Stimulated activated CD4-positive, alpha-beta T cell treated with anti-CD3 and anti-CD28 coated beads, Interleukin-1b, Interleukin-23, amount 100 ng/mL, for 48 hours (primary cell): ENCODE measurements at regions not wholly inside any gene's neighbourhood (a gene's known extent, or its start where the extent isn't known, plus 50 kb on each side); places are given as distances from the start of the nearest gene placed in this dataset.
"Not testable (repeated sequence)": the region's sequence is repeated elsewhere in the genome, so short reads cannot be mapped to it uniquely, and the experiment has no call there.

Source experiments
- DNase-seq: peaks from one replicate; pipeline ENCODE4 v3.0.0-alpha.2; 2020

GRCh38 chr6:9131616-9132015 lies 696.3 kb upstream of the SLC35B3 start:
- DNase-seq: no peak

DNA sequence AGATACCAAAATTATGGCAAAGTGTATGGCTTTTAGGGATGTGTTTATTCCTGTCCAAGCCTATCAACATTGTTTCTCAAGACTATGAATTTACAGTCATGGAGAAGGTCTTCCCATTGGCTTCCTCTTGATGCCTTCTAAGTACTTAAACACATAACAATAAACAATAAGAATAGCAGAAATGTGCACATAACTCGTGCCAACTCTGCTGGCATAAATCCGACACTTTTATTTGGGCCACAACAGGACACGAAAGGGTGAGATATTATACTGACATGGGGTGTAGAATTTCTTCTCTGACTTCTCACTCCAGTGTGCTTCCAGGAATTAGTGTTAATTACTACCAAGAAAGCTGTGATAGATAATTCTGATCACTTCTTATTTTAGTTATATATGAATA lies 695.9 kb upstream of the SLC35B3 start:
- DNase-seq: no peak

- no peak for DNase-seq
These were observed 693.6 kb upstream of the SLC35B3 start for GRCh38 chr6:9128970-9129369.

GRCh38 chr6:9126878-9127560 lies 691.7 kb upstream of the SLC35B3 start:
- DNase-seq: no peak

GRCh38 chr6:9126034-9126433 lies 690.7 kb upstream of the SLC35B3 start:
- not testable (repeated sequence) for DNase-seq

DNA sequence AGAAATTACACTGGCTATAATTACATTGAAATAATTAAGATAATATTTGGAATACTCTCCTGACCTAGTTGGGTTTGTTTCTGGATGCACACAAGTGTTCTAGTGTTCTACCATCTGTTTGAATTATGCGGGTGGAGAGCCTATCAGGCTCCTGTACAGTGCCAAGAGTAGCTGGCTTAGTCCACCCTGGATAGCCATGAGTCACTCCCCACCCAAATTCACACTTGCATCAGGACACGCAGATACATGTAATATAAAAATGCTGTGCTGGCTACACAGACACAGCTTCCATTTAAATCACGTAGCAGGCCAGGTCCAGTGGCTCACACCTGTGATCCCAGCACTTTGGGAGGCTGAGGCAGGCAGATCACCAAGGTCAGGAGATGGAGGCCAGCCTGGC lies 686.2 kb upstream of the SLC35B3 start:
- no peak for DNase-seq

- DNase-seq: no peak
These were observed 680.7 kb upstream of the SLC35B3 start for GRCh38 chr6:9116026-9116425.

DNA sequence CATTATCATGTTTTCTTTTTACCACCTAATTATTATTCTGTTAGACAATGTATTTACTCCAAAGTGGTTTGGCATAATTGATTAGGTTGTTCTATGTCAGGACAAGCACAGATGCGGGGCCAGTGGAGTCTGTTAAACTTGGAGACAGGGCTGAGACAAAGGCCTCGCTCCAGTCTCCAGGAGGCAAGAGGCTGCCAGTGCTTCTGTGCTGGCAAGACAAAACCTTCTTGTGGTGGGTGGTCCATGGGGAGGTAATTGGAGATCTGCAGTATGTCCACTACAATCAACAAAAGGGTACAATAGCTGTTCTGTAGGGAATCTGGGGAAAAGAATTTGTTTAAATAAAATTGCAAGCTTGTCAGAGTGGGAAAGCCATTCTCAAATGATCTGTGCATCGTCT lies 677.2 kb upstream of the SLC35B3 start:
- DNase-seq: no peak

DNA sequence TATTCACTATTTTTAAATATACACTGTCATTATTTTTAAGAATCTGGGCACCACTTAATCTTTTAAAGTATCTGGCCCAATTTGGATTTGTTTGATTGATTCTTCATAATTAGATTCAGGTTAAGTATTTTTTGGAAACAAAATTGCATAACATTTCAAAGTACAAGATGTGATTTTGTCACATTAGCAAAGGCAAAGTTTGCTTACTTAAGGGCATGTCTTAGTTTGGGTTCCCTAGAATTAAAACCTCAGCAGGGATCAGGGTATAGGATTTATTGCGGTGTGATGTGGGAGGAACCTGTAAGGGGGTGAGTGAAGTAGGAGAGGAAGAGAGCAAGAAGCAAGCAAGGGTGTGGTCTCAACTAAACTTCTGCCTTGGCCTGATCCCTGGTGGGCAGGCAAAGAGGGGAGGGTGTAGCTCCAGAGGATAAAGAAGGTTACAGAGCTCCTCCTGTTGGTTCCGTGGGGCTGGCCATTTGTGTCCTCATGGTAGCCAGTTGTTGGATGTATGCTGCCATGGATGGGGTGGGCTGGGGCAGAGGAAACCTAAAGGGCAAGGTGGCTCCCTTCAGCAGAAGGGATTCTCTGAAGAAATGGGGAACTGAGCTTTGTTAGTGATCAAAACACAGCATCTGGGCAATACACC lies 668.7 kb upstream of the SLC35B3 start:
- DNase-seq: no peak

DNA sequence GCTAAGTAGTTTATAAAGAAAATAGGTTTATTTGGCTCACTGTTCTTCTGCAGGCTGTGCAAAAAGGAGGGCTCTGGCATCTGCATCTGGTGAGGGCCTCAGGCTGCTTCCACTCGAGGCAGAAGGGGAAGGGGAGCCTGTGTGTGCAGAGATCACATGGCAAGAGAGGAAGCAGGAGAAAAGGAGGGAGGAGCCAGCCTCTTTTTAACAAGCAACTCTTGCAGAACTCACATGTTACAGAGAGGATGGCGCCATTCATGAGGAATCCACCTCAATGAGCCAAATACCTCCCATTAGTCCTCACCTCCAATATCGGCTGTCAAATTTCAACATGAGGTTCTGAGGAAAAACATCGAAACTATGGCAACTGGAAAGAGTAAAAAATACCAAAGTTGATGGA lies 666.6 kb upstream of the SLC35B3 start:
- no peak for DNase-seq

DNA sequence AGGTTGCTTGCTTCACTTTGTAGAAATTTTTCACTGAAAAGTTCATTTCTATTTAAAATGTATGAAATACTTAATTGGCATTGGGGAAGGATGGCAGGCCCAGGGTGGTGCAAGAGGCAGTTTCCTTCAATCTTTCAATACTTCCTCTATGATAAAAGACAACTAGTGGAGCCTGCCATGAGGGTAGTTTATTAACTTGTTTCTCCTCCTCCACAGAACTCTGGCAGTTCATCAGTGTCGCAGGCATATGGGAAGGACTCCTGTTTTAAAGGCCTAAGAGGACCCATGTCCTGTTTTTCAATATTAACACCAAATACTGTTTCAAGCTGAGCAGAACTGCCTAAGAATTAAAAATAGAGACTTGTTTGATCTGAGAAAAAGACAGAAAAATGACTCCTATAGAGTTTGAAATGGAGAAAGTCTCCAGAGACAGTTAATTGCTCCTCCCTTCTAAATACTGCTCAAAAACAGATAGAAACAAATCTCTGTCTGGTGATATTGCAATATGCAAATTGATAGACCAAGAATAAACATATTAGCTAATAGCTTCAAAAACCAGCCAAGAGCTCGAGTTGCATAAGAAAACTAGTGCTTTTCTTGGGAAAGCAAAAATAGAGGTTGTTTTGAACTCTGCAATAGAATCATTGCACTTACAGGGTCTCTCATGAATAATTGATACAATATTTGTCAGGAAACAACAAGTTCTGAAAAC lies 665.7 kb upstream of the SLC35B3 start:
- DNase-seq: no peak

- no peak for DNase-seq
These were observed 660.4 kb upstream of the SLC35B3 start for GRCh38 chr6:9095729-9096128.

DNA sequence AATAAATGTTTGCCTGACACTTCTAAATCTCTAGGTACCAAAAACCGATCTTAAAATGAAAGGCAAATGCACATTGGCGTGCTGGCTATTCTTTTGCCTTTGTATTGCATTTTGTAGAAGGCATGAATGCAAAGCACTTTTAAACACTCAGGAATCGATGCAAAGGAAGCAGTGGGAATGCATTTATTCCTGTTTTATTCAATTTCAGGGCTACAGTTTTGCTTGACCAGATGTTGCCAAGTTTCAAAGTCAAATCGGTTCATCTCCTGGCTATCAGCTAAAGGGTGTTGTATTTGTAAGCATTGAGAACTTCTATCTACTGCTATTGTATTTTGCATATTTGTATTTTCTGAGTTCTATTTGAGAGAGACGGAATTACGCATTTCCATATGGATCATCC lies 659.8 kb upstream of the SLC35B3 start:
- DNase-seq: no peak

DNA sequence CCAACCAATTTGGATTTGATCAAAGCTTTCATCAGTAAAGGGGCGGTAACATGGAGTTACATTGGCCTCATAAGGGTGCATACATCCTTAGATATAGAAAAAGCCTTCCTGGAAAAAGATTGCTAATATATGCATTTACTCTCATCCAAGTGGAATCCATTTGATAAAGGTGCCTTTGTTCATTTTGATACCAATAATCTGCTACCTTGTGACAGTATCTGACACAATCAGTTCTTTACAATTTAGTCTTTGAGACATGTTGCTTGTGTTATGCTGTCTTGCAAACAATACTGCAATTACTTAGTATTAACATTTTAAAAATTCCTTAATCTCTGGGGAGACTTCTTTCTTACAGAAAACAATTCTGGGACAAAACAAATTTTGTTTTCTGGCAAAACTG lies 654.4 kb upstream of the SLC35B3 start:
- no peak for DNase-seq

GRCh38 chr6:9087470-9087869 lies 652.1 kb upstream of the SLC35B3 start:
- DNase-seq: no peak

- DNase-seq: no peak
These were observed 651.0 kb upstream of the SLC35B3 start for GRCh38 chr6:9086331-9086730.

DNA sequence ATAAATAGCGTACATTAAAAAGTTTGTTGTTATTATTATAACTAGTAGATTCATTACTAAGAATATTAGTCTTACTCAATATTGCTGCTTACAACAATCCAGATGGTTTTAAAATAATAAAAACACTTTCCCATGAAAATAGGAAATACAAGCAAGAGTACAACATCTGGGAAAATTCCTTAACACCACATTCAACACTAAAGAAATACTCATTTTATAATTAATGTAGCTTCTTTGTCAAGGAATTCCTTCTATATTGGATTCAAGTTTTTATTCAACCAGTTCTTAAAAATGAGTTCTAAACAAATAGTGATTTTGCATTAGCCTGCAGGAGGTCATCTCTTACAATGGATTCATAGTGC lies 650.3 kb upstream of the SLC35B3 start:
- no peak for DNase-seq

DNA sequence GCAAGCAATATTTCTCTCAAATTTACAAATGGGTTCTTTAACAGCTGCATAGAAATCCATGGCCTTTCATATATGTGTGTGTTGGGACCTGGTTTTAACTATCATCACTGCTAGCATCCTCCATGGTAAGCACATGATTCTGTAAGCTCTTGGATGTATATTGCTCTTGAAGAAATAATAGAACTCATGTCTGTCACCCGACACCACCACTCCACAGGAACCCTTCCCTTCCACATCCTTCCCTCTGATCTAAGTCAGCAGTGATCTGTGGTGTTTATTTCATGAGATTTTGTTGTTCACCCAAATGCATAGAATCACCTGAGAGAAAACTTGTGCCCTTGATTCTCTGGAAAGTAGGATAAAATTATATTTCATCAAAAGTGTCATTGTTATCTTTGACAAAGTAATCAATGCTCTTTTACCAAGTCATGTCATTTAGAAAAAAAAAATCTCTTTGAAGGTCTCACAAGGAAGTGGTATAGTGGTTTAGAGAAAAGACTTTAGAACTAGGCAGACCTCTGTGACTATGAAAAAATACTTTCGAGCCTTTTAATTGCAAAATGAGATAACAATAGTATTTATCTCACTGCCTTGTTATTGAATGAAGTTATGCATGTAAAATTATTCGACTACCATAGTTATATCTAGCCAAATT lies 649.8 kb upstream of the SLC35B3 start:
- DNase-seq: no peak

- DNase-seq: no peak
These were observed 647.8 kb upstream of the SLC35B3 start for GRCh38 chr6:9083108-9083507.

- no peak for DNase-seq
These were observed 631.4 kb upstream of the SLC35B3 start for GRCh38 chr6:9066726-9067125.

DNA sequence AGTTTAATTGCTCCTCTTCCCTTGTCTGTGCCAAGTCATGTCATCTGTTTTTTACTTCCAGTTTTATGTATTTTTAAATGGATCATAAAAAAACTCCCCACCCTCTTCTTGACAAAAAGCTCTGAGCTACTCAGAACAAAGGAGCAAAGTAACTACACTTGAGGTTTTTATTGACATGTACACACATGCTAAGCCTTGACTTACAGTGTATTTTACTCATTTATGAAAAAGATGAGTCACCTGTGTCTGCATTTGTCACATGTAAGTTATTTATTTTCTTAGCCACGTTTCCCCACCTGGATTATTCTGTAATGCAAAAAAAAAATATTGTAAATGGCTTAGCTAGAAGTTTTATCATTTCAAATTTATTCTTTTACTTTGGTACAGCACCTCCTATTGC lies 628.8 kb upstream of the SLC35B3 start:
- no peak for DNase-seq

DNA sequence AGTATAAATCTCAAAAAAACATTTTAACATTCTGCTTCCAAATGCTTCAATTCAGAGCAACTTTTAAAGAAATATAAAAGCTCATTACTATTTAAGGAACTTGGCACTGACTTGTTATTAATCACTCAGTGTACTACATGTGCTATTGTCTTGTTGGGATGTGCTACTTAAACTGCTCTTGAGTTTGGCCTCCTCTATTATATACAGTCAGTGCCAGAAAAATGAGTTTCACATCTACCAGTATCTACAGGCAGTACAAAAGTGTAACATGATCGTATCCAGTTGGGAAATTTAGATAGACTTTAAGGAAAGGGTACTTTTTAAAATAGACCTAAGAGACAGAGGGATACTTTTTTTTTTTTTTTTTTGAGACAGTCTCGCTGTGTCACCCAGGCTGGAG lies 627.3 kb upstream of the SLC35B3 start:
- DNase-seq: no peak

DNA sequence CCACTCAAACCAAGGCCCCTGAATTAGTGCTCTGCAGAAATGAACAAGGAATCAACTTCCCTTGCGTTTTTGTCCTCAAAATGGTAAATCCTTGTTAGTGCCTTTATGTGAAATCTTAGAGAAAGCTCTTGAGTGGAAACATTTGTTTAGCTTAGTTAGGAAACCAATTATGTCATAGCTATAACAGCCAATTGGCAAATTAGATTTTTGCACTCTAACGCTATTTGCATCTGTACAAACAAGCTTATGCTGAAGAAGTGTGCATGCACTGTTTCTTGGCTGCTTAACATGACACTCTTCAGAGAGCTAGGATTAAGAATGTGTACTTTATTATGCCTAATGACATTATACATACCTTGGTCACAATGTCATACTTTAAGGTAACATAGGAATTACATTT lies 622.6 kb upstream of the SLC35B3 start:
- DNase-seq: no peak

- DNase-seq: no peak
These were observed 621.2 kb upstream of the SLC35B3 start for GRCh38 chr6:9056556-9056955.
